ENCODE measurements at regions not wholly inside any gene's neighbourhood (a gene's known extent, or its start where the extent isn't known, plus 50 kb on each side); places are given as distances from the start of the nearest gene placed in this dataset.

- no peak for TF ChIP-seq MAX (IDR thresholded peaks at IDR 0.05)
- no peak for TF ChIP-seq JUN (IDR thresholded peaks at IDR 0.05)
- no peak for TF ChIP-seq MAFK (IDR thresholded peaks at IDR 0.05; ENCODE audit: partially characterized antibody)
- TF ChIP-seq CTCF (IDR thresholded peaks at IDR 0.05): no peak
- no peak for TF ChIP-seq RAD21 (conservative IDR thresholded peaks at IDR 0.05 in 1 of 2, IDR thresholded peaks at IDR 0.05 in 1 of 2)
- no peak for TF ChIP-seq CHD2 (IDR thresholded peaks at IDR 0.05; ENCODE audit: low read length, partially characterized antibody)
- TF ChIP-seq ESRRA (IDR thresholded peaks at IDR 0.05; ENCODE audit: borderline replicate concordance, low read length): no peak
- TF ChIP-seq RCOR1 (IDR thresholded peaks at IDR 0.05; ENCODE audit: low read depth, low read length): no peak
- TF ChIP-seq PBX3 (IDR thresholded peaks at IDR 0.05): no peak
- no peak for TF ChIP-seq POLR2A (IDR thresholded peaks at IDR 0.05; ENCODE audit: low read length)
- no peak for TF ChIP-seq HOXA7 (CRISPR knock-in tag; IDR thresholded peaks at IDR 0.05)
Observed at GRCh38 chr2:203600286-203600685, 65.2 kb upstream of the RAPH1 start.

Data from A549 (cell line).